Activated CD8-positive, alpha-beta T cell treated with anti-CD3 and anti-CD28 coated beads for 36 hours (primary cell): ENCODE measurements at regions not wholly inside any gene's neighbourhood (a gene's known extent, or its start where the extent isn't known, plus 50 kb on each side); places are given as distances from the start of the nearest gene placed in this dataset.
"Not testable (repeated sequence)": the region's sequence is repeated elsewhere in the genome, so short reads cannot be mapped to it uniquely, and the experiment has no call there.

Experiments used
- ATAC-seq: fragments of 200-7000 bp; cut with Tn5 transposase; one replicate; pipeline ENCODE4 v1.10.0; 2021; ENCODE audit warnings: mild to moderate bottlenecking, moderate library complexity
- CTCF ChIA-PET: fragments of 350-600 bp; sonication (Branson Sonifier 250); formaldehyde crosslinking; loops from one replicate; lab custom pipeline; 2021; ENCODE audit warnings: antibody characterized with exemption; lab: Charles Lee
- POLR2A ChIA-PET: fragments of 350-600 bp; sonication (Branson Sonifier 250); formaldehyde crosslinking; loops from one replicate; lab custom pipeline; 2021; ENCODE audit warnings: antibody characterized with exemption; lab: Charles Lee
- DNase-seq: peaks from one replicate; pipeline ENCODE4 v3.0.0-alpha.2; 2020
- H3K27ac Mint-ChIP-seq: one replicate; pipeline ENCODE4 v1.8.0; 2021; ENCODE audit warnings: mild to moderate bottlenecking, mixed read lengths
- H3K27me3 Mint-ChIP-seq: one replicate; pipeline ENCODE4 v1.8.0; 2021; ENCODE audit warnings: mixed read lengths
- H3K36me3 Mint-ChIP-seq: one replicate; pipeline ENCODE4 v1.8.0; 2021; ENCODE audit warnings: low read depth, mixed read lengths
- H3K4me1 Mint-ChIP-seq: one replicate; pipeline ENCODE4 v1.8.0; 2021; ENCODE audit warnings: low read depth, mixed read lengths
- H3K4me3 Mint-ChIP-seq: one replicate; pipeline ENCODE4 v1.8.0; 2021; ENCODE audit warnings: mild to moderate bottlenecking, moderate library complexity, mixed read lengths
- H3K9me3 Mint-ChIP-seq: one replicate; pipeline ENCODE4 v1.8.0; 2021; ENCODE audit warnings: mixed read lengths
- CTCF ChIP-seq: fragments of 200-600 bp; IDR thresholded peaks from one replicate; pipeline ENCODE4 v1.8.0; 2022; ENCODE audit warnings: antibody characterized with exemption, mild to moderate bottlenecking
- intact Hi-C: fragments of 100-400 bp; cut with micrococcal nuclease; formaldehyde crosslinking; loops from one replicate; pipeline ENCODE4 v1.10.0; 2022

GRCh38 chr1:60942896-60943638, 139.3 kb upstream of the NFIA start:
- Mint-ChIP-seq H3K27ac (no peak overlapping the region), H3K4me3 (no peak overlapping the region), H3K36me3 (no peaks in the 10 kb centered on the region), H3K4me1 (peaks cover under 1% of the 10 kb centered on the region), H3K9me3 (no peaks in the 10 kb centered on the region), H3K27me3 (peaks cover 17% of the 10 kb centered on the region)
- intact Hi-C loops, result no loop called here
- POLR2A ChIA-PET, result no interaction called here
- TF ChIP-seq CTCF, result no peak
- DNase-seq, result no peak
- ATAC-seq, result no peak
- CTCF ChIA-PET, result no interaction called here

GRCh38 chr1:60942291-60942690, 140.1 kb upstream of the NFIA start:
- no peak for DNase-seq
- no peaks in the 10 kb centered on the region for H3K36me3 Mint-ChIP-seq
- ChIA-PET CTCF (no interaction called here), POLR2A (no interaction called here)
- intact Hi-C loops, result no loop called here
- no peak for ATAC-seq
- peaks cover 16% of the 10 kb centered on the region for H3K27me3 Mint-ChIP-seq
- peaks cover 3% of the 10 kb centered on the region for H3K4me1 Mint-ChIP-seq
- no peaks in the 10 kb centered on the region for H3K9me3 Mint-ChIP-seq
- no peak overlapping the region for H3K4me3 Mint-ChIP-seq
- TF ChIP-seq CTCF, result no peak
- H3K27ac Mint-ChIP-seq, result no peak overlapping the region

GRCh38 chr1:60940685-60941084, 141.7 kb upstream of the NFIA start:
- H3K9me3 Mint-ChIP-seq, H3K4me1 Mint-ChIP-seq, DNase-seq, H3K27ac Mint-ChIP-seq, intact Hi-C loops, H3K4me3 Mint-ChIP-seq, CTCF ChIA-PET, POLR2A ChIA-PET, ATAC-seq, H3K36me3 Mint-ChIP-seq: not testable (repeated sequence)
- peaks cover 13% of the 10 kb centered on the region for H3K27me3 Mint-ChIP-seq

GRCh38 chr1:60937720-60938119, 144.6 kb upstream of the NFIA start:
- POLR2A ChIA-PET, result no interaction called here
- DNase-seq, result no peak
- no peak for TF ChIP-seq CTCF
- Mint-ChIP-seq H3K9me3 (no peaks in the 10 kb centered on the region), H3K27ac (no peak overlapping the region), H3K4me3 (no peak overlapping the region), H3K36me3 (no peaks in the 10 kb centered on the region), H3K4me1 (peaks cover 3% of the 10 kb centered on the region), H3K27me3 (peaks cover 7% of the 10 kb centered on the region)
- no peak for ATAC-seq
- CTCF ChIA-PET, result no interaction called here
- intact Hi-C loops, result no loop called here

GRCh38 chr1:60936591-60937342, 145.6 kb upstream of the NFIA start:
- Mint-ChIP-seq H3K27ac (no peak overlapping the region), H3K4me3 (no peak overlapping the region), H3K36me3 (no peaks in the 10 kb centered on the region), H3K27me3 (peaks cover 8% of the 10 kb centered on the region), H3K9me3 (no peaks in the 10 kb centered on the region), H3K4me1 (peaks cover 3% of the 10 kb centered on the region)
- ChIA-PET CTCF (no interaction called here), POLR2A (no interaction called here)
- ATAC-seq, result no peak
- no peak for DNase-seq
- intact Hi-C loops, result no loop called here
- TF ChIP-seq CTCF, result no peak
